Tibial artery (tissue), 4 donors: ENCODE measurements at regions not wholly inside any gene's neighbourhood (a gene's known extent, or its start where the extent isn't known, plus 50 kb on each side); places are given as distances from the start of the nearest gene placed in this dataset.

ENCODE experiments used
- DNase-seq, 2 donors: peaks; one replicate each; pipeline ENCODE4 v3.0.0-alpha.2; 2019
- H3K27ac ChIP-seq, 2 donors: fragments of 200-600 bp; sonication (generic) in 1 of 2; 1 replicate in 1 of 2; 2 replicates in 1 of 2; pipeline ENCODE4 v1.5.1; 2018 to 2019; ENCODE audit warnings: mild to moderate bottlenecking in 1 of 2
- H3K27me3 ChIP-seq, 2 donors: fragments of 200-600 bp; sonication (generic) in 1 of 2; one replicate each; pipeline versions ENCODE4 v1.5.1 to v1.6.0; 2016 to 2019
- H3K36me3 ChIP-seq, 3 donors: fragments of 200-600 bp; sonication (generic) in 2 of 3; one replicate each; pipeline ENCODE4 v1.5.1; 2016 to 2019; ENCODE audit warnings: mild to moderate bottlenecking in 2 of 3
- H3K4me1 ChIP-seq, 4 donors: fragments of 200-600 bp; sonication (generic) in 2 of 4; 1 replicate in 3 of 4; 2 replicates in 1 of 4; pipeline ENCODE4 v1.5.1; 2016 to 2019
- H3K4me3 ChIP-seq, 2 donors: fragments of 200-600 bp; sonication (generic) in 1 of 2; 1 replicate in 1 of 2; 2 replicates in 1 of 2; pipeline ENCODE4 v1.5.1; 2018 to 2019; ENCODE audit warnings: mild to moderate bottlenecking in 2 of 2
- H3K9me3 ChIP-seq, 3 donors: fragments of 200-600 bp; sonication (generic) in 1 of 3; one replicate each; pipeline ENCODE4 v1.5.1; 2016 to 2019
- intact Hi-C: fragments of 100-400 bp; cut with DNase I; formaldehyde crosslinking; loops from one replicate; pipeline ENCODE4 v1.15.0; 2023; ENCODE audit warnings: low total_unique reads
- TF ChIP-seq, protein P1 (sequence below), 2 experiments: fragments of 200-600 bp in 1 of 2; fragments of 450-650 bp in 1 of 2; IDR thresholded peaks; one replicate each; pipeline ENCODE4 v1.5.1; 2017 to 2019; ENCODE audit warnings: antibody characterized with exemption in 2 of 2, mild to moderate bottlenecking in 1 of 2, moderate library complexity in 1 of 2

DNA sequence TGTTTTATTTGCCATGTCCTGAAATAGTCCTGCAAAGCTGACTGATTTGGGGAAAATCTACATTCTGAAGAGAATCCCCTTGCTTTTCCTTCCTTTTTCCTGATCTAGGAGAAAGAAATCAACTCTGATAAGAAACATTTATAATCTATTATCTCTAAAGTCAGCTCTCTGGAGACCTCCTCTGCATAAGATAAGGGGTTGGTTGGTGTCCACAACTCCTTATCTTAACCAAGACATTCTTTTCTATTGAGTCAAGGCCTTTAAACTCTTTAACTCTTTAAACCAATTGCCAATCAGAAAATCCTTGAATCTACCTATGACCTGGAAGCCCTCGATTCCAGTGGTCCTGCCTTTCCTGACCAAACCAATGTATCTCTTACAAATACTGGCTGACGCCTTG, 373.6 kb upstream of the RASGEF1B start:
- Histone ChIP-seq H3K9me3 (no peaks in the 10 kb centered on the region), H3K4me3 (no peak overlapping the region), H3K27me3 (no peaks in the 10 kb centered on the region), H3K27ac (no peak overlapping the region), H3K36me3 (no peaks in the 10 kb centered on the region), H3K4me1 (no peaks in the 10 kb centered on the region)
- TF ChIP-seq, protein P1, sequence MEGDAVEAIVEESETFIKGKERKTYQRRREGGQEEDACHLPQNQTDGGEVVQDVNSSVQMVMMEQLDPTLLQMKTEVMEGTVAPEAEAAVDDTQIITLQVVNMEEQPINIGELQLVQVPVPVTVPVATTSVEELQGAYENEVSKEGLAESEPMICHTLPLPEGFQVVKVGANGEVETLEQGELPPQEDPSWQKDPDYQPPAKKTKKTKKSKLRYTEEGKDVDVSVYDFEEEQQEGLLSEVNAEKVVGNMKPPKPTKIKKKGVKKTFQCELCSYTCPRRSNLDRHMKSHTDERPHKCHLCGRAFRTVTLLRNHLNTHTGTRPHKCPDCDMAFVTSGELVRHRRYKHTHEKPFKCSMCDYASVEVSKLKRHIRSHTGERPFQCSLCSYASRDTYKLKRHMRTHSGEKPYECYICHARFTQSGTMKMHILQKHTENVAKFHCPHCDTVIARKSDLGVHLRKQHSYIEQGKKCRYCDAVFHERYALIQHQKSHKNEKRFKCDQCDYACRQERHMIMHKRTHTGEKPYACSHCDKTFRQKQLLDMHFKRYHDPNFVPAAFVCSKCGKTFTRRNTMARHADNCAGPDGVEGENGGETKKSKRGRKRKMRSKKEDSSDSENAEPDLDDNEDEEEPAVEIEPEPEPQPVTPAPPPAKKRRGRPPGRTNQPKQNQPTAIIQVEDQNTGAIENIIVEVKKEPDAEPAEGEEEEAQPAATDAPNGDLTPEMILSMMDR (IDR thresholded peaks at IDR 0.05) = no peak
- intact Hi-C loops = loop anchor here (2.0 kb wide), 1 partner anchor 378 kb away; no protein-coding TSS in a partner anchor
- DNase-seq = no peak

DNA sequence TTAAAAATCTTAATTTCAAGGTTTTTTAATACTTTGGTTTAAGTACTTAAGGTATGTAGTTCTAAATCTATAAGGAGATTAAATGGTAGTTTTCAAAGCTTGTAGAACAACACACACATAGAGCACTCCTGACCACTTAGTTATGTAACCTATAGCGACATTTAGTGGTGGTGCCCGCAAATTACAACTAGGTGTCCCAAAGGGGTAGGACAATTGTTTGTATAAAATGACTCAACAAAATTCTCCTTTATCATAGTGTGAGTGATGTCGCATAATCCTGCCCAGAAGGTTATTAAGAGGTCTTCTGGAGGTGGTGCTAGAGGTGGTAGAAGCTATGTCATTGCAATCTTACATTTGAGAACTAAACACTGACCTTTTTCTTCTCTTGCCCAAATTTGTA, 373.0 kb upstream of the RASGEF1B start:
- H3K27ac ChIP-seq = no peak overlapping the region
- DNase-seq = peak; percentile 77 to 84
- H3K9me3 ChIP-seq = no peaks in the 10 kb centered on the region
- no peaks in the 10 kb centered on the region for H3K4me1 ChIP-seq
- TF ChIP-seq, protein P1 (IDR thresholded peaks at IDR 0.05) = peak; percentile 64 to 78
- H3K27me3 ChIP-seq = no peaks in the 10 kb centered on the region
- no peaks in the 10 kb centered on the region for H3K36me3 ChIP-seq
- intact Hi-C loops = loop anchor here (2.0 kb wide), 1 partner anchor 378 kb away; no protein-coding TSS in a partner anchor
- no peak overlapping the region for H3K4me3 ChIP-seq

DNA sequence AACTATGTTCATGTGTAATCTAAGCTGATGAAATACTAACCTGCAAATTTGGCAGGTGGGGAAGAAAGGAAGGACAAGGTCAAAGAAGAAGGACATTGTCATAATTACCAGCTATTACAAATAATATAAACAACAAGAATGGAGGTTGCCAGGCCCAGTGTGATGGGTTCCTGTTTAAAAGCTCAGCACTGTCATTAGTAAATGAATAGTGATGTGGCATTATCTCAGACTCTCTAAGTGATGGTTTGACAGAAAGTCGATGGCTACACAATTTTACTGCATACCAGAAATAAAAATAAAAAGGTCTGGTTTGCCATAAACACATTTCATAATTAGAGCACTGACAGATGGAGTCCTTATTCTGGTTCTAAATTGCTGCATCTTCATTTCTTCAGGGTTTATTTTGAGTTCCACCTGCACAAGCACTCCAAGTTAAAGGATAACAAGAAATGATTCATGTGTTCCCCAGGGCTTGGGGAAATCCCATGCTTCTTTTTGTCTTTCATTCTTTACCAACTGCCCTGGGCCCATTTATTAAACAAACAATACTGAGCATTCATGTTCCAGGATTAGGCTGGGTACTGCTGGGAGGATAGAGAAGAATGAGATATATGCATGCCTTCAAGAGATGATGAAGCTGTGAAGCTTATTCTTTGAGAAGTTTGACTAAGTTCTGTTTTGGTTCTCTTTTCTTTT, 367.8 kb upstream of the RASGEF1B start:
- Histone ChIP-seq H3K4me1 (no peaks in the 10 kb centered on the region), H3K4me3 (no peak overlapping the region), H3K27me3 (no peaks in the 10 kb centered on the region), H3K9me3 (no peaks in the 10 kb centered on the region), H3K27ac (no peak overlapping the region), H3K36me3 (no peaks in the 10 kb centered on the region)
- DNase-seq = no peak
- TF ChIP-seq, protein P1 (IDR thresholded peaks at IDR 0.05) = no peak
- intact Hi-C loops = loop anchor here (5.0 kb wide), 1 partner anchor 377 kb away; no protein-coding TSS in a partner anchor

DNA sequence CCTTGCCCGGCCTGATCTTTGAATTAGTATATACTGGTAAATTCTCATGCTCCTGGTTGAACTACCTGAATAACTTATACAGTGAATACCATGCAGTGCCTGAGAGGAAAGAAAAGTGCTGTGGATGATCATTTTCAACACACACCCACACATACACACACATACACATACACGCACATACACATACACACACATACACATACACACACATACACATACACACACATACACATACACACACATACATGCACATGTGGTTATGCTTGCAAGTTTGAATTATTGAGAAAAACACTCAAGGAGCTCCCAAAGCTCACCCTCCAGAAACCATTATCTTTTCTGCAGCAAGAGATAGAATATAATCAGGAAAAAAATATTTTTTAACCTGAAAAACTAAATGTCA, 366.9 kb upstream of the RASGEF1B start:
- no peak for DNase-seq
- Histone ChIP-seq H3K4me3 (no peak overlapping the region), H3K4me1 (no peaks in the 10 kb centered on the region), H3K27ac (no peak overlapping the region), H3K9me3 (no peaks in the 10 kb centered on the region), H3K36me3 (no peaks in the 10 kb centered on the region), H3K27me3 (no peaks in the 10 kb centered on the region)
- TF ChIP-seq, protein P1 (IDR thresholded peaks at IDR 0.05) = no peak
- intact Hi-C loops = loop anchor here (5.0 kb wide), 1 partner anchor 376 kb away; no protein-coding TSS in a partner anchor

DNA sequence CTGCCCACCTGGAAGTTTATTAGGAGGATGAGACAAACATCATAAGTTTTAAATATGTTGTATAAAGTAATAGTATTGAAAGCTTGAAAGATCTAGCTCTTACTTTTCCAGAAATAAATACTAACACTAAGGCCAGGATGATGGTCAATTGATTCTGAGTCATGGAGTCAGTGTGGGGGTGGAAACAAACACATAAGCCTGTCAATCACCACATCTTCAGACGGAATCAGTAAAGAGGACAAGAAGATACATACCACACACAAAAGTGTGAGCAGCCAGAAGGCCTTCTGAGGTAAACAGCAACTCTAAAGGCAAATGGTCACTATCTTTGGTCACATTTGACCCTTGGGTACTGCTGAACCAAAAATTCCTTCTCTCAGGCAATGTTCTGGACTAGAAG, 365.0 kb upstream of the RASGEF1B start:
- H3K4me3 ChIP-seq = no peak overlapping the region
- H3K27me3 ChIP-seq = no peaks in the 10 kb centered on the region
- H3K9me3 ChIP-seq = no peaks in the 10 kb centered on the region
- no peak for DNase-seq
- no peaks in the 10 kb centered on the region for H3K36me3 ChIP-seq
- no peaks in the 10 kb centered on the region for H3K4me1 ChIP-seq
- H3K27ac ChIP-seq = no peak overlapping the region
- TF ChIP-seq, protein P1 (IDR thresholded peaks at IDR 0.05) = no peak
- intact Hi-C loops = loop anchor here (5.0 kb wide), 1 partner anchor 374 kb away; no protein-coding TSS in a partner anchor
